GM12878 (cell line): ENCODE measurements at regions not wholly inside any gene's neighbourhood (a gene's known extent, or its start where the extent isn't known, plus 50 kb on each side); places are given as distances from the start of the nearest gene placed in this dataset.

ENCODE experiments used
- CHD1 ChIP-seq: IDR thresholded peaks from 2 replicates; pipeline ENCODE4 v1.6.1; 2012; ENCODE audit warnings: low read depth, low read length, improper control_type of control experiment
- FOXK2 ChIP-seq: fragments of 450-650 bp; IDR thresholded peaks from 2 replicates; pipeline ENCODE4 v1.6.1; 2017; ENCODE audit warnings: mild to moderate bottlenecking, moderate library complexity
- PAX5 ChIP-seq: IDR thresholded peaks from 2 replicates; pipeline ENCODE4 v1.6.1; 2011; ENCODE audit warnings: low read depth, low read length, borderline replicate concordance
- RAD21 ChIP-seq: IDR thresholded peaks from 2 replicates; pipeline ENCODE4 v1.6.1; 2011; ENCODE audit warnings: mild to moderate bottlenecking, low read depth, low read length, moderate library complexity; ENCODE audit not compliant: insufficient read depth
- TF ChIP-seq, protein P1 (sequence below): fragments of 450-650 bp; IDR thresholded peaks from 2 replicates; pipeline ENCODE4 v1.6.1; 2017; ENCODE audit warnings: mild to moderate bottlenecking, low read depth, inconsistent platforms; ENCODE audit not compliant: poor library complexity, severe bottlenecking
- TF ChIP-seq, protein P2 (sequence below), 3 experiments: IDR thresholded peaks in 2 of 3; conservative IDR thresholded peaks in 1 of 3; 2 replicates each; pipeline ENCODE4 v1.5.1; 2011; ENCODE audit warnings: low read depth in 3 of 3, low read length in 3 of 3, mild to moderate bottlenecking in 3 of 3, control low read depth in 2 of 3, moderate library complexity in 2 of 3, inconsistent platforms in 1 of 3, mixed read lengths in 1 of 3; ENCODE audit not compliant: control insufficient read depth in 2 of 3, insufficient read depth in 1 of 3; ENCODE audit errors: extremely low read depth in 1 of 3

DNA sequence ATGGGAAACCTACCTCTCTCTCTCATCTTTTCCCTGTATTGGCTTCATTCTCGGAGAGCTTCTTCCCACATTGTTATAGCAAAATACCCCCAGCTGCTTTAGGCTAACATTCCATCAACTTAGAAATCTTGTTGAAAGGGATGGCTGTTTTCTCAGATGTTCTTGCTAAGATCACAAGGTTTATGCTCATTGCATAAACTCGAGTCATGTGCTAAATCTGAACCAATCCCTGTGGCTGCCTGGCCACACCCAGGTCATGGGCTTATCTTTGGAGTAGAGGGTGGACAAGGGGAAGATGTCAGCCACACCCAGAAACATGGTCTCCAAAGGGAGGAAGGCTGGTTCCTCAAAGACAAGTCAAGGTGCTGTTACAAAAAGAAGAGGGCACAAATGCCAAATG, 150.6 kb upstream of the UMPS start:
- TF ChIP-seq, protein P1, sequence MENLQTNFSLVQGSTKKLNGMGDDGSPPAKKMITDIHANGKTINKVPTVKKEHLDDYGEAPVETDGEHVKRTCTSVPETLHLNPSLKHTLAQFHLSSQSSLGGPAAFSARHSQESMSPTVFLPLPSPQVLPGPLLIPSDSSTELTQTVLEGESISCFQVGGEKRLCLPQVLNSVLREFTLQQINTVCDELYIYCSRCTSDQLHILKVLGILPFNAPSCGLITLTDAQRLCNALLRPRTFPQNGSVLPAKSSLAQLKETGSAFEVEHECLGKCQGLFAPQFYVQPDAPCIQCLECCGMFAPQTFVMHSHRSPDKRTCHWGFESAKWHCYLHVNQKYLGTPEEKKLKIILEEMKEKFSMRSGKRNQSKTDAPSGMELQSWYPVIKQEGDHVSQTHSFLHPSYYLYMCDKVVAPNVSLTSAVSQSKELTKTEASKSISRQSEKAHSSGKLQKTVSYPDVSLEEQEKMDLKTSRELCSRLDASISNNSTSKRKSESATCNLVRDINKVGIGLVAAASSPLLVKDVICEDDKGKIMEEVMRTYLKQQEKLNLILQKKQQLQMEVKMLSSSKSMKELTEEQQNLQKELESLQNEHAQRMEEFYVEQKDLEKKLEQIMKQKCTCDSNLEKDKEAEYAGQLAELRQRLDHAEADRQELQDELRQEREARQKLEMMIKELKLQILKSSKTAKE: no peak
- no peak for TF ChIP-seq FOXK2
- no peak for TF ChIP-seq PAX5
- TF ChIP-seq CHD1: no peak
- TF ChIP-seq, protein P2, sequence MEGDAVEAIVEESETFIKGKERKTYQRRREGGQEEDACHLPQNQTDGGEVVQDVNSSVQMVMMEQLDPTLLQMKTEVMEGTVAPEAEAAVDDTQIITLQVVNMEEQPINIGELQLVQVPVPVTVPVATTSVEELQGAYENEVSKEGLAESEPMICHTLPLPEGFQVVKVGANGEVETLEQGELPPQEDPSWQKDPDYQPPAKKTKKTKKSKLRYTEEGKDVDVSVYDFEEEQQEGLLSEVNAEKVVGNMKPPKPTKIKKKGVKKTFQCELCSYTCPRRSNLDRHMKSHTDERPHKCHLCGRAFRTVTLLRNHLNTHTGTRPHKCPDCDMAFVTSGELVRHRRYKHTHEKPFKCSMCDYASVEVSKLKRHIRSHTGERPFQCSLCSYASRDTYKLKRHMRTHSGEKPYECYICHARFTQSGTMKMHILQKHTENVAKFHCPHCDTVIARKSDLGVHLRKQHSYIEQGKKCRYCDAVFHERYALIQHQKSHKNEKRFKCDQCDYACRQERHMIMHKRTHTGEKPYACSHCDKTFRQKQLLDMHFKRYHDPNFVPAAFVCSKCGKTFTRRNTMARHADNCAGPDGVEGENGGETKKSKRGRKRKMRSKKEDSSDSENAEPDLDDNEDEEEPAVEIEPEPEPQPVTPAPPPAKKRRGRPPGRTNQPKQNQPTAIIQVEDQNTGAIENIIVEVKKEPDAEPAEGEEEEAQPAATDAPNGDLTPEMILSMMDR (IDR thresholded peaks at IDR 0.05 in 2 of 3, conservative IDR thresholded peaks at IDR 0.05 in 1 of 3; ENCODE audit: control insufficient read depth in 2 of 3, extremely low read depth in 1 of 3, insufficient read depth in 1 of 3, low read depth in 3 of 3, low read length in 3 of 3): no peak
- TF ChIP-seq RAD21: no peak
